ENCODE measurements at regions not wholly inside any gene's neighbourhood (a gene's known extent, or its start where the extent isn't known, plus 50 kb on each side); places are given as distances from the start of the nearest gene placed in this dataset.

DNA sequence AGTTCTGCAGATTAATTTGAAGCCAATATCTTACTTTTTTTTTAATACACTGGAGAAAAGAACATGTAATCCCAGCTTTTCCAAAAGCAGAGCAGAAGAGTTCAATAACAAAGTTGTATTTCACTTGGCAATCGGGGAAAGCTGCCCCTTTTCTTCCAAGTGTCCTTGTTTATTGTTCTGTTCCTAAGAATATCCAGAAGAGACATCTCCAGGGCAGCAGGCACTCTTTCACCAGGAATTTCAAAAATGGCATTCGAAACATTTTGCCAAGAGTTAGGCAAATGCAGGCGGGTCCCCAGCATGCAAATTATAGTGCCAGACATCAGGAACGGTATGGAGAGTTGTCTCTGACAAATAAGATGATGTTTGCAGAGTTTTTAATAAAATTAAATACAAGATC, 494.5 kb downstream of the BCOR start:
- DNase-seq (no peak), ATAC-seq (ENCODE audit: low read depth) (no peak)
- ChIA-PET POLR2A (ENCODE audit: unreplicated experiment) (no interaction called here), CTCF (interaction anchor here (0.7 kb wide), 1 partner anchor 975 kb away, joined by 3 read pairs; no protein-coding TSS in a partner anchor)
- dilution Hi-C loops (cut with HindIII; ENCODE audit: low sequenced_read_pairs, unreplicated experiment), result no loop called here
- Histone ChIP-seq H3K79me1 (ENCODE audit: low read depth in 1 of 2, low read length in 2 of 2) (no peaks in the 10 kb centered on the region), H2AFZ (replicated peaks; ENCODE audit: low read length, poor library complexity) (no peak overlapping the region), H4K91ac (ENCODE audit: insufficient read depth, low read depth, low read length) (no peak overlapping the region), H3K4ac (ENCODE audit: low read depth, low read length) (no peak overlapping the region), H3K56ac (ENCODE audit: extremely low read depth, insufficient read depth, low read length) (no peak overlapping the region), H2BK120ac (ENCODE audit: low read depth, low read length) (no peak overlapping the region), H2BK20ac (ENCODE audit: low read depth, low read length) (no peak overlapping the region), H3K27me3 (ENCODE audit: control insufficient read depth, insufficient read depth, low read length) (peaks cover 20% of the 10 kb centered on the region; the same call in 1 of the 2 replicates), H3K4me1 (ENCODE audit: control insufficient read depth, insufficient read depth, low read length) (no peaks in the 10 kb centered on the region), H3K4me2 (ENCODE audit: low read depth, low read length) (no peak overlapping the region), H3K18ac (ENCODE audit: low read depth, low read length) (no peak overlapping the region), H3K9me3 (ENCODE audit: control insufficient read depth, insufficient read depth, low read length) (peaks cover 2% of the 10 kb centered on the region; the same call in 1 of the 2 replicates), H3K9me1 (ENCODE audit: insufficient read depth, low read length) (no peaks in the 10 kb centered on the region), H3K14ac (replicated peaks; ENCODE audit: low read depth, low read length) (no peak overlapping the region), H4K8ac (ENCODE audit: low read depth in 2 of 2, low read length in 2 of 2) (no peak overlapping the region), H3K23ac (ENCODE audit: low read depth, low read length) (no peak overlapping the region), H3K9ac (ENCODE audit: low read depth, low read length) (no peak overlapping the region), H4K20me1 (ENCODE audit: insufficient read depth, low read length) (no peaks in the 10 kb centered on the region), H3K27ac (ENCODE audit: insufficient read depth, low read length) (no peak overlapping the region), H4K5ac (ENCODE audit: low read depth, low read length) (no peak overlapping the region), H3K36me3 (ENCODE audit: control insufficient read depth, insufficient read depth, low read length) (no peaks in the 10 kb centered on the region), H2AK9ac (replicated peaks; ENCODE audit: low read depth, low read length, poor library complexity) (no peak overlapping the region), H3K4me3 (ENCODE audit: insufficient read depth, low read depth, low read length) (no peak overlapping the region), H2BK15ac (ENCODE audit: low read depth, low read length) (no peak overlapping the region), H2AK5ac (ENCODE audit: low read depth, low read length) (no peak overlapping the region), H2BK5ac (ENCODE audit: low read depth, low read length, poor library complexity, severe bottlenecking) (no peak overlapping the region)
- intact Hi-C loops (cut with micrococcal nuclease), result no loop called here
- no TSS peak for BruUV-seq (replicated peaks)
- in situ Hi-C loops (cut with MboI; ENCODE audit: low sequenced_read_pairs), result no loop called here
- no peak for TF ChIP-seq CTCF (conservative IDR thresholded peaks at IDR 0.05; ENCODE audit: low read depth, low read length)
- TF ChIP-seq CEBPB (IDR thresholded peaks at IDR 0.05; ENCODE audit: low read depth, low read length), result no peak
- no peak for TF ChIP-seq MAFK (IDR thresholded peaks at IDR 0.05; ENCODE audit: low read depth, low read length)
- TF ChIP-seq POLR2A (IDR thresholded peaks at IDR 0.05; ENCODE audit: low read depth, low read length), result no peak
- TF ChIP-seq, protein P1, sequence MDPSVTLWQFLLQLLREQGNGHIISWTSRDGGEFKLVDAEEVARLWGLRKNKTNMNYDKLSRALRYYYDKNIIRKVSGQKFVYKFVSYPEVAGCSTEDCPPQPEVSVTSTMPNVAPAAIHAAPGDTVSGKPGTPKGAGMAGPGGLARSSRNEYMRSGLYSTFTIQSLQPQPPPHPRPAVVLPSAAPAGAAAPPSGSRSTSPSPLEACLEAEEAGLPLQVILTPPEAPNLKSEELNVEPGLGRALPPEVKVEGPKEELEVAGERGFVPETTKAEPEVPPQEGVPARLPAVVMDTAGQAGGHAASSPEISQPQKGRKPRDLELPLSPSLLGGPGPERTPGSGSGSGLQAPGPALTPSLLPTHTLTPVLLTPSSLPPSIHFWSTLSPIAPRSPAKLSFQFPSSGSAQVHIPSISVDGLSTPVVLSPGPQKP (IDR thresholded peaks at IDR 0.05; ENCODE audit: borderline replicate concordance, low read depth, low read length), result no peak
- TF ChIP-seq NFE2L2 (IDR thresholded peaks at IDR 0.05; ENCODE audit: low read depth, low read length), result no peak
- no peak for TF ChIP-seq USF2 (IDR thresholded peaks at IDR 0.05; ENCODE audit: low read depth, low read length)
- no CpG with 5 or more reads among the region's 4 CpGs for WGBS, 2 experiments (ENCODE audit: extremely low coverage in 2 of 2, insufficient read length in 1 of 2)

Data from IMR-90 (cell line).